ENCODE measurements at regions not wholly inside any gene's neighbourhood (a gene's known extent, or its start where the extent isn't known, plus 50 kb on each side); places are given as distances from the start of the nearest gene placed in this dataset.

DNA sequence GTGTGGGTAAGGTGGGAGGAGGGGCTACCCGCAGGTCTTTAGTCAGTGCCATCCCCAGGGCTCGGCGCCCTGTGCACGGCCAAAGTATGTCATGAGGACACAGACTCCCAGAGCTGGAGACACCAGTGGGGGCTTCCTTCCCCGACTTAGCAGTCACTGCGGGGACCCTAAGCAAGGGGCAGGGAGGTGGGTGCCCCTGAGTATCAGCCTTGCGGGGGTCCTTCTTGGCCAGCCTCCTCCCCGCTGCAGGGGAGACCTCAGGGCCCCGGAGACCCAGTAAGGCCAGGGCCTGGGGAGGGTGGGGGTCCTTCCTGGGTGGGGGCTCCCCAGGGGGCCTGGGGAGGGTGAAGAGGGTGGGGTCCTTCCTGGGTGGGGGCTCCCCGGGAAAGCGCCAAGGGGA lies 673.8 kb downstream of the BRD1 start:
- Histone ChIP-seq H3K79me2 (ENCODE audit: insufficient read depth, low read length) (no peaks in the 10 kb centered on the region), H3K9me3 (ENCODE audit: control insufficient read depth in 1 of 2, insufficient read depth in 1 of 2, low read depth in 1 of 2, low read length in 2 of 2) (no peaks in the 10 kb centered on the region), H2AFZ (ENCODE audit: low read depth, low read length, poor library complexity, severe bottlenecking) (no peak overlapping the region), H3K4me1 (ENCODE audit: control insufficient read depth in 1 of 2, insufficient read depth in 2 of 2, low read length in 2 of 2) (no peaks in the 10 kb centered on the region), H3K27me3 (ENCODE audit: insufficient read depth, low read length) (peaks cover 18% of the 10 kb centered on the region; the same call in 1 of the 2 replicates), H3K9me2 (ENCODE audit: insufficient read depth) (no peaks in the 10 kb centered on the region), H3K9ac (ENCODE audit: low read length) (no peak overlapping the region), H3K27ac (ENCODE audit: low read depth, low read length) (no peak overlapping the region), H4K20me1 (ENCODE audit: insufficient read depth) (no peaks in the 10 kb centered on the region), H3K36me3 (ENCODE audit: control insufficient read depth in 1 of 2, insufficient read depth in 2 of 2, low read length in 2 of 2) (no peaks in the 10 kb centered on the region), H3K4me3 (replicated peaks in 1 of 2; ENCODE audit: low read depth in 1 of 2, low read length in 2 of 2) (no peak overlapping the region), H3K4me2 (ENCODE audit: low read length) (no peak overlapping the region)
- BruUV-seq (replicated peaks) = no TSS peak
- intact Hi-C loops (cut with micrococcal nuclease) = no loop called here
- ChIA-PET POLR2A (no interaction called here), CTCF (no interaction called here), RAD21 (ENCODE audit: low non-redundant PET in 1 of 2, low total read pairs in 2 of 2, uncharacterized antibody in 2 of 2, unreplicated experiment in 2 of 2) (no interaction called here)
- ATAC-seq (no peak), DNase-seq (ENCODE audit: low read depth, low spot score) (no peak)
- TF ChIP-seq MAX (IDR thresholded peaks at IDR 0.05) = no peak
- TF ChIP-seq SRF (IDR thresholded peaks at IDR 0.05; ENCODE audit: low read depth) = no peak
- no peak for TF ChIP-seq JUND (IDR thresholded peaks at IDR 0.05)
- no peak for TF ChIP-seq RAD21 (IDR thresholded peaks at IDR 0.05; ENCODE audit: low read depth)
- TF ChIP-seq ZNF274 (IDR thresholded peaks at IDR 0.05; ENCODE audit: low read depth, low read length) = no peak
- TF ChIP-seq SIN3A (IDR thresholded peaks at IDR 0.05; ENCODE audit: low read depth) = no peak

DNA sequence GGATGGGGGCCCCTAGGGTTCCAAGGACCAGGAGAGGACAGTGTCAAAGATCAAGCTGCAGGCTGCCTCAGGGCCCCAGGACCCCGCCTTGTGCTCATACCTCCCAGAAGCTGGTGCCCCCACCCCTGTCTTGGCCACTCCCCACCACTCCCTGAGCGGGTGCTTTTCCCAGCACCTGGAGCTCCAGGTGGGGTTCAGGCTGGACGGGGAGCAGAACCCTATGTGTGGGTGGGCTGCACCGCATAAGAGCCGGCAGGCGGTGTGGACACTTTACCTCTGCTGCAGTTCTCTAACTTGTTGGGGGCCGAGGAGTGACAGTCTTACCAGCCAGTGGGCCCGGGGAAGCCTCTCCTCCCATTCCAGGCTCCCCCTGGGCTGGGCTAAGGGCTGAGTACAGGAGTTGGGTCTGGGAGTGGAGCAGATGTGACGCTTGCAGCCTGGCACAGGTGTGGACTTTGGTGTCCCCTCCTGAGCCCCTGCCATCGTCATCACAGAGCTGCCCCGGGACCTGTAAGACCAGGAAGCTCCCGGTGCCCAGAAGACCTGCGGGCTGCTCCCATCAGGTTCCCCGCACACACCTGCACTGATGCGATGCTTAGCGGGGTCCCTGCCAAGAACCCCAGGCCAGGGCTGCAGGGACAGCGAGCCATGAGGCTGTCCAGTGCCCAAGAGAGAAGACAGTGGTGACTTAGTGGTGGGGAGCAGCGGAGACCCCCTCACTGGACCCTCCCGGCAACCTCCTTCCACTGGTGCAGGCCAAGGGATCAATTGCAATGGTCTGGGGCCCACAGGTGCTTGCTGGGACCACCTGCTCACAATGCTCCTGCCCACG lies 674.5 kb downstream of the BRD1 start:
- ChIA-PET RAD21 (ENCODE audit: low non-redundant PET in 1 of 2, low total read pairs in 2 of 2, uncharacterized antibody in 2 of 2, unreplicated experiment in 2 of 2) (no interaction called here), POLR2A (no interaction called here), CTCF (no interaction called here)
- Histone ChIP-seq H3K9me2 (ENCODE audit: insufficient read depth) (no peaks in the 10 kb centered on the region), H3K4me3 (replicated peaks in 1 of 2; ENCODE audit: low read depth in 1 of 2, low read length in 2 of 2) (no peak overlapping the region), H3K79me2 (ENCODE audit: insufficient read depth, low read length) (no peaks in the 10 kb centered on the region), H3K9me3 (ENCODE audit: control insufficient read depth in 1 of 2, insufficient read depth in 1 of 2, low read depth in 1 of 2, low read length in 2 of 2) (no peaks in the 10 kb centered on the region), H3K4me2 (ENCODE audit: low read length) (no peak overlapping the region), H3K36me3 (ENCODE audit: control insufficient read depth in 1 of 2, insufficient read depth in 2 of 2, low read length in 2 of 2) (no peaks in the 10 kb centered on the region), H4K20me1 (ENCODE audit: insufficient read depth) (no peaks in the 10 kb centered on the region), H2AFZ (ENCODE audit: low read depth, low read length, poor library complexity, severe bottlenecking) (no peak overlapping the region), H3K4me1 (ENCODE audit: control insufficient read depth in 1 of 2, insufficient read depth in 2 of 2, low read length in 2 of 2) (no peaks in the 10 kb centered on the region), H3K27ac (ENCODE audit: low read depth, low read length) (no peak overlapping the region), H3K9ac (ENCODE audit: low read length) (no peak overlapping the region), H3K27me3 (ENCODE audit: insufficient read depth, low read length) (peaks cover 19% of the 10 kb centered on the region; the same call in 1 of the 2 replicates)
- DNase-seq (ENCODE audit: low read depth, low spot score) (no peak), ATAC-seq (no peak)
- no TSS peak for BruUV-seq (replicated peaks)
- TF ChIP-seq ELF1 (IDR thresholded peaks at IDR 0.05; ENCODE audit: borderline replicate concordance, low read depth) (no peak), POLR2AphosphoS5 (IDR thresholded peaks at IDR 0.05; ENCODE audit: low read depth, low read length) (no peak), POLR2A (IDR thresholded peaks at IDR 0.05; ENCODE audit: borderline replicate concordance, extremely low read depth, insufficient read depth, insufficient read length) (no peak), RAD21 (IDR thresholded peaks at IDR 0.05; ENCODE audit: low read depth) (no peak), CEBPB (IDR thresholded peaks at IDR 0.05; ENCODE audit: low read depth) (no peak), SIN3A (IDR thresholded peaks at IDR 0.05; ENCODE audit: low read depth) (no peak), ATF3 (IDR thresholded peaks at IDR 0.05) (no peak), JUND (IDR thresholded peaks at IDR 0.05) (no peak), ZNF274 (IDR thresholded peaks at IDR 0.05; ENCODE audit: low read depth, low read length) (no peak), CBX3 (IDR thresholded peaks at IDR 0.05; ENCODE audit: low read depth) (no peak), ZBTB33 (IDR thresholded peaks at IDR 0.05; ENCODE audit: extremely low read depth, insufficient replicate concordance, low read length) (no peak), EZH2 (IDR thresholded peaks at IDR 0.05) (no peak)
- intact Hi-C loops (cut with micrococcal nuclease) = no loop called here
